ENCODE measurements at regions not wholly inside any gene's neighbourhood (a gene's known extent, or its start where the extent isn't known, plus 50 kb on each side); places are given as distances from the start of the nearest gene placed in this dataset.
"Not testable (repeated sequence)": the region's sequence is repeated elsewhere in the genome, so short reads cannot be mapped to it uniquely, and the experiment has no call there.

- DNase-seq = no peak
Observed at GRCh38 chr5:39779831-39780230, 355.1 kb upstream of the DAB2 start.

DNA sequence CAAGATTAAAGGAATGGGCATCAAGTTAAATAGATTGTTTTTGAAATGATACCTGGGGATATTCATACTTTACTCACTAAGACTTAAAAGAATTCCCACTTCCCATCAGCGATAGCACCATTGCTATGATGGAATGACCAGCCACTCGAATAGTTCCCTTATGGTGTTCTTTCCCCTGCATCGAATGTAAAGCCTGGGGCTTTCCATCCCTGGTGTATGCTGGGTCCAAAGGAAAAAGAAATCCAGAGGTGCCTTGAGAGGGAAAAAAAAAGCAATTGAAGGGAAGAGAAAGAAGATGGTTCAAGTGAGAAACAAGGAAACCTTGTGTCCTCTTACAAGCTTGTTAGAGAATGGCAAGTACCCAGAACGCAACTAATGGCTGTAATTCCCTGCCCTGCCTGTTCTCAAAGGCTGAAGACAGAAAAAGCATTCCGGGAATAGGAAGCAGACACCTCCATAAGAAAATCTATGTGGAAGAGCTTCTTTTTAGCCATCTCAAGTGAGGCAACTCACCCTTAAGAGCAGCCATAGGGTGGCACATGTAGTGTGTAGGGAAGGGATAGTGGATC, 351.1 kb upstream of the DAB2 start:
- no peak for DNase-seq

DNA sequence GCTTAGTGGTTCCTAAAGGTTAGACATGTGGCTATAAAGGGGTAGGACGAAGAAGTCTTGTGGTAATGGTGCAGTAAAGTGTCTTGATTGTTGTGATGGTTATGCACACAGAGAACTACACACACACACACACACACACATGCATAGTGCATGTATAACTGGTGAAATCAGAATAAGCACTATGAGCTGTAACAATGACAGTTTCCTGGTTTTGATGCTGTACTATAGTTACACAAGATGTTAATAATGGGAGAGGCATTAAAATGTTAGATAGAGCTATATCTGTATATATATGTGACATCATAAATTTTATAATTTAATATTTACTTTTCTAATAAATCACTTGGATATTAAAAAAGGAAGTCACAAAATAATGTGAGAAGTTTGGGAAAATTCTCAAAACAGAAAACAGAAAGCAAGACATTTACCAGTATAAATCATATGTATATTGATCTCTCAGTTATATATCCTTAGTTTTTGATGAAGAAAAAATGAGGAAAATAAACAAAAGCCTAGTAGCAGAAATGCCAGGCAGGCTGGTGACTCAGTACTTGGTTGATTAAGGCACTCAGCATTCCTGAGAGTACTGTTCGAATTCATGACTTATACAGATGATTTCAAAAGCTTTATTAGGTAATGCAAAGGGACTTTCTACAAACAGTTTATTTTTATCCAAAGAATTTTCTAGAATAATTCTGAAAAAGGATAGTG, 350.5 kb upstream of the DAB2 start:
- DNase-seq = no peak

DNA sequence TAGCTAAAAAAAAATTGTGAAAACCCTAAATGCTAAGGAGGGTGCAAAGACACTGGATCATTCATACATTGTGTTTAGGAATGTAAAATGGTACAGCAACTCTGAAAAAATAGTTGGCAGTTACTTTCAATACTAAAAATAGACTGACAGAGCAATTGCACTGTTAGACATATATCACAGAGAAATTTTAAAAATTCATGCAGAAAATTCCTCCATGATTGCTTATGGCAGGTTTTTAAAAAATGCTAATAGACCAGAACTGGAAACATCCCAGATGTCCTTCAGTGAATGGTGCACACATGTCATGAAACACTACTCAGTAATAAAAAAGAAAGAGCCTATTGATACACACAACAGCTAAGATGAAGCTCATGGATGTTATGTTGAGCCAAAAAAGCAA, 349.8 kb upstream of the DAB2 start:
- DNase-seq = no peak

- DNase-seq = no peak
Observed at GRCh38 chr5:39772307-39772706, 347.5 kb upstream of the DAB2 start.

DNA sequence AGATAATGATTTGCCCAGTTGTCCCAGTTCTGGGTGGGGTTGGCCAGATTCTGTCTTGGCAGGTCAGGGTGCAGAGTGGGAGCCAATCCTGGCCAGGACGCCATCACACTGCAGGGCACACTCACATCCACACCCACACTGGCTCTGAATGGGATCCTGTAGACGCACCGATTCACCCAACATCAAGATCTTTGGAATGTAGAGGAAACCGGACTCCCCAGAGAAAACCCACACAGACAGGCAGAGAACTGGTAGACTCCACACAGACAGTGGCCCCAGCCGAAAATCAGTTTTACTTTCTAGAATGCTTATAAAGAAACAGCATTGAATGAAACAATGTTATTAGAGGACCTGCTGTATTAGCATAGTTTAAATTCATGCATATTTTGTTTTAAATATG, 343.1 kb upstream of the DAB2 start:
- no peak for DNase-seq

GRCh38 chr5:39765366-39765765, 340.6 kb upstream of the DAB2 start:
- no peak for DNase-seq

DNA sequence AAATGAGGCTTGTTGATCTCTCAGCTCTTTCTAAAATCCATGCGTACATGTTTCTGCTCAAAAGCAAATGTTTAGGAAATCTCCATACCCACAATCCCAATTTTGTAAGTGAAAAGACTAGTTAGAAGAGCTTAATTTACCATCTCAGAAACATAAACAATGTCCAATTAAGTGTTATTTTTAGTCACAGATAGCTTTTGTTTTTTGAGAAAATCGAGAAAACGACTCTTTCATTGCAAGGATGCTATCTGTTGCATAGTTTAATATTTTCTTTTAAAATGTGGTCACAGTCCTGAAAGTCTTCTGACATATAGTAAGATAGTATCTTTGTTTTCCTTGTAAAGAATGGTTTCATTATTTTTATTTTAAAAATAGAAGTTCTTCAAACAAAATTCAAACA, 338.0 kb upstream of the DAB2 start:
- DNase-seq = no peak

- DNase-seq = no peak
Observed at GRCh38 chr5:39761199-39761950, 336.6 kb upstream of the DAB2 start.

DNA sequence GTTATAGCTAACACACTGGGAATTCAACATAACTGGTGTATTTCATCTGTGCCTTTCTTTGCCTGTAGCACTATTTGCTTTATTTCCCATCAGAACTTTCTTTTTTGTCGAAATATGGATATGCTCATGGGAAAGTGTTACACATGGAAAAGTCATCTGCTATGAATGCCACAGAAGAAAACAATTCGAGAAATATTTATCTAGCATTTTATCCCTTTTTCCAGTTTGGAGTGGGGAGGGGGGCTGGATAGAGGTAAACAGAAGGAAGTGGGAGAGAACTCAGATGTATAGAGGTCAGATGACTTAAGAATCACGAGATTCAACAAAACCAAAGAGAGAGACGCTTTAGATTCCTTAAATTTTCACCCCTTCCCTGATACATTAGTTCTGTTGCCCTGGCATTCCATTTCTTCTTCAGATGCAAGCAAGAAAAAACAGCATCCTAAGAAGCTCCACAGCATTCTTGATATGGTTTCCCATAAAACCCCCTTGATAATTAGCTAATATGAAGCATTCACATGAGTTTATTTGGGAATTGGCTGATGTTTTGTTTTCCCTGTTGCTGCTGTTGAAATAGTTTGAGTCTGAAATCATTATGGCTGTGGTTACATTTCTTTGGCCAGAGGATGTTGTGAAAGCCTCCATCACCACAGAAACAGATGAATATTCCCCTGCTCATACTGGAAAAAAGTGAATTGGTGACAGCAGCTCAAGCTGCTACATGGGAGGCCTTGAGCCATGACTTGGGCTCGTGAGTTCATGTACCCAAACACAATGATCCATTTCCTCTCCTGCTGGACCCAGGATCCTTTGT, 335.8 kb upstream of the DAB2 start:
- no peak for DNase-seq

GRCh38 chr5:39759701-39760100, 334.9 kb upstream of the DAB2 start:
- DNase-seq = no peak

DNA sequence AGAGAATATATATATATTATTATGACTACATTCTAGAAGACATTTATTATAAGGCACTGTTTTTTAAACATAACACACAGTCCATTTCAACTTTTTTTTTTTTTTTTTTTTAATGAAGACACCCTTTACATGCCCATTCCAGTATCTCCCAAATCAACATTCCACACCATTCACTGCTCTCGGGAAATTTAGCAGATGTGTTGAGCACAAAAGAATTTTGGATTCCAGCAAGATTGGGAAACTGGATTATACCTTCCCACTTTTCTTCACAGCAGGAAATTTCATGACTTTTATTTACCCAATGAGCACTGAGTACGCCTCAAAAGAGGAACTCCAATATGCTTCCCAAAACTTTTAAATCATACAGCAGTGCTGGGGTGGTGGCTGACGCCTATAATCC, 333.6 kb upstream of the DAB2 start:
- DNase-seq = no peak

GRCh38 chr5:39757131-39757530, 332.4 kb upstream of the DAB2 start:
- DNase-seq = no peak

GRCh38 chr5:39755986-39756385, 331.2 kb upstream of the DAB2 start:
- no peak for DNase-seq

GRCh38 chr5:39755452-39755851, 330.7 kb upstream of the DAB2 start:
- no peak for DNase-seq

- not testable (repeated sequence) for DNase-seq
Observed at GRCh38 chr5:39753747-39754146, 329.0 kb upstream of the DAB2 start.

DNA sequence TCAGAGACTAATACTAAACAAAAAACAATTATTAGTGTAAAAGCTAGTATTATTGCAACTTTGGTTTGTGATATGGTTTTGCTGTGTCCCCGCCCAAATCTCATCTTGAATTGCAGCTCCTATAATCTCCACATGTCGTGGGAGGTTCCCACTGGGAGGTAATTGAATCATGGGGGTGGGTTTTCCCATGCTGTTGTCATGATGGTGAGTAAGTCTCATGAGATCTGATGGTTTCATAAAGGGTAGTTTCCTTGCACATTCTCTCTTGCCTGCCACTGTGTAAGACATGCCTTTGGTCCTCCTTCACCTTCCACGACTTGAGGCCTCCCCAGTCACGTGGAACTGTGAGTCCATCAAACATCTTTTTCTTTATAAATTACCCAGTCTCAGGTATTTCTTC, 325.9 kb upstream of the DAB2 start:
- DNase-seq = no peak

- DNase-seq = no peak
Observed at GRCh38 chr5:39742916-39743315, 318.1 kb upstream of the DAB2 start.

- DNase-seq = no peak
Observed at GRCh38 chr5:39740404-39740803, 315.6 kb upstream of the DAB2 start.

GRCh38 chr5:39732166-39732565, 307.4 kb upstream of the DAB2 start:
- no peak for DNase-seq

DNA sequence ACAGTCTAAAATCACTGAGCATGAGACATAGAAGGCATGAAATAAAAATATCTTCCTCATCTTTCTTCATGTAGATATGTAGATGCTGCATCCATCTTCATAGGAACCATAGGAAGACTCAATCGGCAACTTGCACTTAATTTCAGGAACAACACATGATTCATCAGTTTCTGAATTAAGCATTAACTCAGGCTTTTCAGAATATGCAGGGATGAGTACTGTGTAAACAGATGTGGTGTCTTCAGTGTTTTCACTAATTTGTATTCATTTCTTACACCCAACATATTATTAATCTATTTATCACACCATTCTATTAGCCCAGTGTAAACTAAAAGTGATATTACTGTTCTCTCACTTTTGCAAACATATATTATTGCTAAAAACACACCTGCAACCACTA, 305.9 kb upstream of the DAB2 start:
- no peak for DNase-seq

- no peak for DNase-seq
Observed at GRCh38 chr5:39730006-39730405, 305.2 kb upstream of the DAB2 start.

DNA sequence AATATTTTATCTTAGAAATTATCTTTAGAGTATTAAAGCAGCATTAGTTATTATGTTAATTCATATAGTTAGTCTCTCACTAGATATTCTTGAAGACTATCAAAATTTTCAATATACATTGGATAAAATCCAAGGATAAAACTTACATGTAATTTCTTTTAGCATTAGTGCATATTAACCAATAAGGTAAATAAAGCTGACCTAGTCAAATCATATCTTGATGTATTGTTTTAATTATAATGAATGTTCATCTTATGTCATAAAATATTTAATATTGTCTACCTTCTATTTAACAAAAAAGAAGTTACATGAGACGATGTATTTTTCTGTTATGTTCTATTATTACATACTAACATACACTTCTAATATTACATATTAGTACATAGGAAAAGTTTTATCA, 301.7 kb upstream of the DAB2 start:
- DNase-seq = no peak

DNA sequence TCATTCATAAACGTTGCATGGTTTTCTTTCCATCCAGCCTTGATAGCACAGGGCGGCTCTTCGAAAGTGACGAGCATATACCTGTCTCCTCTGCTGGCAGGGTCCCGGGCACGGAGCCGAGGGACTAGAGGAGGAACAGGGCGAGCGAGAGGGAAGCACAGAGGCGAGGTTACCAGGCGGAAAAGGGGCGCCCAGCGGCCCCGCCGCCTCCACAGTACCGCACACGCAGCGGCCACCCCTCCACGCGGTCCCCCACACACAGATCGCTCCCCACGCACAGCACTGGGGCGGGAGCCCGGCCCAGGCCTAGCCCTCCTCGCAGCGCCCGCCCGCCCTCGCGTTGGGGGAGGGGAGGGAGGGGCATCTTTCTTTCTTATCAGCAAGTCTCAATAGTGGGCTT, 296.6 kb upstream of the DAB2 start:
- DNase-seq = no peak
